GM18520 (cell line): ENCODE measurements at regions not wholly inside any gene's neighbourhood (a gene's known extent, or its start where the extent isn't known, plus 50 kb on each side); places are given as distances from the start of the nearest gene placed in this dataset.

ENCODE experiments used
- ATAC-seq: cut with Tn5 transposase; IDR thresholded peaks from one replicate; pipeline ENCODE4 v1.9.1; 2021; ENCODE audit not compliant: unreplicated experiment

GRCh38 chr5:152978141-152978835 lies 512.2 kb upstream of the GRIA1 start:
- no peak for ATAC-seq

- ATAC-seq: no peak
These were observed 503.3 kb upstream of the GRIA1 start for GRCh38 chr5:152987131-152987530.

- ATAC-seq: no peak
These were observed 500.3 kb upstream of the GRIA1 start for GRCh38 chr5:152990217-152990616.

- ATAC-seq: no peak
These were observed 499.8 kb upstream of the GRIA1 start for GRCh38 chr5:152990649-152991048.

GRCh38 chr5:152994033-152994680 lies 496.3 kb upstream of the GRIA1 start:
- ATAC-seq: no peak

- ATAC-seq: no peak
These were observed 495.2 kb upstream of the GRIA1 start for GRCh38 chr5:152995214-152995725.

- no peak for ATAC-seq
These were observed 484.8 kb upstream of the GRIA1 start for GRCh38 chr5:153005711-153006110.

GRCh38 chr5:153006681-153007080 lies 483.8 kb upstream of the GRIA1 start:
- ATAC-seq: no peak

- ATAC-seq: no peak
These were observed 476.3 kb upstream of the GRIA1 start for GRCh38 chr5:153014194-153014593.

GRCh38 chr5:153018121-153018520 lies 472.3 kb upstream of the GRIA1 start:
- no peak for ATAC-seq

GRCh38 chr5:153030755-153031725 lies 459.4 kb upstream of the GRIA1 start:
- no peak for ATAC-seq

GRCh38 chr5:153039501-153039900 lies 451.0 kb upstream of the GRIA1 start:
- ATAC-seq: no peak

GRCh38 chr5:153043886-153044285 lies 446.6 kb upstream of the GRIA1 start:
- ATAC-seq: no peak

- ATAC-seq: no peak
These were observed 439.8 kb upstream of the GRIA1 start for GRCh38 chr5:153050496-153051179.

GRCh38 chr5:153066281-153066680 lies 424.2 kb upstream of the GRIA1 start:
- no peak for ATAC-seq

- ATAC-seq: no peak
These were observed 422.6 kb upstream of the GRIA1 start for GRCh38 chr5:153067869-153068268.

- ATAC-seq: no peak
These were observed 411.1 kb upstream of the GRIA1 start for GRCh38 chr5:153079396-153079795.

- ATAC-seq: no peak
These were observed 409.5 kb upstream of the GRIA1 start for GRCh38 chr5:153080940-153081339.

GRCh38 chr5:153081385-153081784 lies 409.1 kb upstream of the GRIA1 start:
- ATAC-seq: no peak

- ATAC-seq: no peak
These were observed 406.0 kb upstream of the GRIA1 start for GRCh38 chr5:153084511-153084910.

- no peak for ATAC-seq
These were observed 404.0 kb upstream of the GRIA1 start for GRCh38 chr5:153086486-153086885.
